GM12864 (cell line): ENCODE measurements at regions not wholly inside any gene's neighbourhood (a gene's known extent, or its start where the extent isn't known, plus 50 kb on each side); places are given as distances from the start of the nearest gene placed in this dataset.

ENCODE experiments used
- DNase-seq: peaks from one replicate; pipeline ENCODE4 v3.0.0-alpha.2; 2011; ENCODE audit warnings: low read depth
- H3K4me3 ChIP-seq: 2 replicates; pipeline ENCODE4 v1.5.1; 2011; ENCODE audit warnings: mild to moderate bottlenecking, low read depth, low read length, control low read depth
- CTCF ChIP-seq: IDR thresholded peaks from 2 replicates; pipeline ENCODE4 v1.5.1; 2011; ENCODE audit warnings: low read depth, mild to moderate bottlenecking, moderate library complexity, low read length, control low read depth, inconsistent platforms; ENCODE audit errors: missing control alignments

- TF ChIP-seq CTCF, result no peak
- no peak overlapping the region for H3K4me3 ChIP-seq
- no peak for DNase-seq
Observed at GRCh38 chr6:44512868-44513741, 125.6 kb downstream of the CDC5L start.

DNA sequence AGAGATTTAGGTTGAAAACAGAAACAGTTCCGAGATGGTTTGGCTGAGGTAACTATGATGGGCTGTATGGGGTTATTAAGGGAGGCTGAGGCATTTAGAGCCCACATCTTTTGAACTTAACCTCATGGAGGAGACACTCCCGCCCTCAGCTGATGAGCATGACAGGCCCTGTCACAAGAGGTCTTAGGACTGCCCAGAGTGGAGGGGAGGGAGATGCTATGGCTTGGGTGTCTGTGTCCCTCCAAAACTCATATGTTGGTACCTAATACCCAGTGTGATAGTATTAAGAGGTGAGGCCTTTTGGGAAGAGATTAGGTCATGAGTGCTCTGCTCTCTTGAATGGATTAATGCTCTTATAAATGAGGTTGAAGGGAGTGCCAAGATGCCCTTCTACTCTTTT, 126.6 kb downstream of the CDC5L start:
- no peak for DNase-seq
- no peak for TF ChIP-seq CTCF
- no peak overlapping the region for H3K4me3 ChIP-seq

DNA sequence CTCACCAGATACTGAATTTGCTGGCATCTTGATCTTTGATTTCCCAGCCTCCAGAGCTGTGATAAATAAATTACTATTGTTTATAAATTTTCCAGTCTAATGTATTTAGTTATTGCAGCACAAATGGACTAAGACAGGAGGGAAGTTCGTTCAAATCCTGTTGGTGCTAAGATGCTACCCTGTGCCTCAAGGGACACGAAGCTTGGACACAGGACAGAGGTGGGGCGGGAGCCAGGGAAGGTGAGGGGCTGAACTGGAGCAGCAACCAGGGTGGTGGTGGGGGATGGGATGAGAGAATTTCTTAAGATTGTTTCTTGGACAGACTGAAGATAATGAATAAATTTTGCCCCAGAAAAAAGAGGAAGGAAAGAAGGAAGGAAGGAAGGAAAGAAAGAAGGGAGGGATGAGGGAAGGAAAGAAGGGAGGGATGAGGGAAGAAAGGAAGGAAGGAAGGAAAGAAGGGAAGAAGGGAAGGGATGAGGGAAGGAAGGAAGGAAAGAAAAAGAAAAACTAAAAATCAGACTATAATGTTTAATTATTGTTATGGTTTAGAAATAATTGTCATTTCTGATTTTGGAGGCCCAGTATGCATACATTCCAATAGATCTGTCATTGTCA, 127.2 kb downstream of the CDC5L start:
- TF ChIP-seq CTCF, result no peak
- DNase-seq, result no peak
- no peak overlapping the region for H3K4me3 ChIP-seq

DNA sequence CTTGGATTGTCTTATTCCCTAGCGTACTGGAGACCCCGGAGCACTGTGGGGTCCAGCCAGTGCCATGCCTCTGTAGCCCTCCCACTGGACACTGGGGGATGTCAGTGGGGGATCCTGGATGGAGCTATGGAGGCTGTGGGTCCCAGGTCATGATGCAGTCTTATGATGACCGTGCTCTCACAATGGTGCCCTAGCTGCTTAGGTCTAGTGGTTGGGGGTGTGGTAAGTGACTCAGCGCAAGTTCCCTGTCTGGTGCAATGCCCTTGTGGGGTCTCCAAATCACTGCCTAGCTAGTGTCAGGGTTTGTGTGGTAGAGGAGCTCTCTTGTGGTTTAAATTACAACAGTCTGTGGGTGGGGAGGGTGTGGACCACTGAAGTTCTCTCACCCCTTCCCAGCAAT, 135.4 kb downstream of the CDC5L start:
- no peak for DNase-seq
- TF ChIP-seq CTCF, result no peak
- H3K4me3 ChIP-seq, result no peak overlapping the region

DNA sequence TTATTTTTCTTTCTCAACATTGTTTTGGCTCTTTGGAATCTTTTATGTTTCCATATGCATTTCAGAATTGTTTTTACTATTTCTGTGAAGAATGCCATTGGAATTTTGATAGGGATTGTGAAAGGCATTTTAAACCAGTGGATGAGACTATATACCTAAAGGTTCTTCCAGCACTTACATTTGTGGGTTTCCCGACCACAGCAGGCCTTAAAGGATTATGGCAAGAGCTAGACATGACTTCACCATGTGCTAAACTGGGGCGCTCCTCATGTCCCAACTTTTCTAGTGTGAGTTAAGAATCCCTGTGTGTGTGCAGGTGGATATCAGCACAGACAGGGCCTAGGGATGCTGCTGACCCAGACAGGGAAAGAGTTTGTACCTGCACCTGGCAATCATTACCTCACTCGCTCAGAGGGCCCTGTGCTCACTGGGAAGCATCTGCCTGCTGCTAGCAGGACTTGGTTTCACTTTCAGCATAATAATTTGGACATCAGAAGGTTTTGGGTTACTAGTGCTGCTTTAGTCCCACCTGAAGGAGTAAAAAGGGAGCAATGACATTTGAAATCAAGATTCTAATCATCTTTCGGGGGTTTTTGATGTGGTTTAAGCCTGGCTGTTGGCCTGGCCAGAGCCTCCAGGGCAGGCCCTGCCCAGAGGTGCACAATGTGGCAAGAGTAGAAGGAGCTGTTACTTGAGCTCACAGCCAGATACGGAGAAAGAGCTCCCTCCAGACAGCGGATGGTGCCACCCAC, 137.1 kb downstream of the CDC5L start:
- no peak overlapping the region for H3K4me3 ChIP-seq
- DNase-seq, result no peak
- TF ChIP-seq CTCF, result no peak

DNA sequence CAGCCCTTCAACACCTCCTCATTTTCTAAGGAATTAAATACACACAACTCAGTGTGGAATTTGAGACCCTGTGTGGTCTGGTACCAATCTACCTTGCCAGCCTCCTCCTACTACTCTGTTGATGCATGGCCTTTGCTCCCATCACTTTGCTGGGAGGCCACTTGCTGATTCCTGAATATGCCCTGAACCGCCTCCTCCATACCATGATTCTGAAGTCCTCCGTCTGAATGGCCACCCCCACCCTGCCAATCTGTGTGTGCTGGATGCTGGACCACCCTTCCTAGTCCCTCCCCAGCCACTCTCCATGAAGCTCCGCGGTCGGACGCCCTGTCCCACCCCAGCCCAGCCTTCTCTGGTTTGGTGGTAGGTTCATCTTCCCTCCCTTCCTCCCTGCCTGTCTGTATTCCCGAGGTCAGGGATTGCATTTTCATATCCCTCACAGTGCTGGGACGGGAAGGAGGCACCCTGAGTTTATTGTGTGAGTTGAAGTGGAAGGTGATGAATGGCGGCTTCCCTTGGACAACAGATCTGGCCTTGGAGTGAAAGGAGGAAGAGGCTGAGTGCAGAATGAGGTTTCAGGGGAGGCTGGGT, 138.3 kb downstream of the CDC5L start:
- H3K4me3 ChIP-seq, result no peak overlapping the region
- TF ChIP-seq CTCF, result no peak
- DNase-seq, result no peak
